CD14-positive monocyte (primary cell): ENCODE measurements at regions not wholly inside any gene's neighbourhood (a gene's known extent, or its start where the extent isn't known, plus 50 kb on each side); places are given as distances from the start of the nearest gene placed in this dataset.

ENCODE experiments used
- DNase-seq, 3 donors: peaks; one replicate each; pipeline ENCODE4 v3.0.0-alpha.2; 2011 to 2022
- H2AFZ ChIP-seq: 2 replicates; pipeline ENCODE4 v1.6.0; 2012; ENCODE audit warnings: mild to moderate bottlenecking, low read depth, low read length, inconsistent platforms; ENCODE audit not compliant: insufficient read depth, poor library complexity, severe bottlenecking
- H3K27ac ChIP-seq, 2 donors: 1 replicate in 1 of 2; 2 replicates in 1 of 2; pipeline ENCODE4 v1.5.1; 2012 to 2013; ENCODE audit warnings: low read length in 2 of 2, control low read depth in 1 of 2, inconsistent platforms in 1 of 2, low read depth in 1 of 2, mild to moderate bottlenecking in 1 of 2
- H3K27me3 ChIP-seq, 2 donors: one replicate each; pipeline versions ENCODE4 v1.6.0 to v1.6.1; 2011 to 2013; ENCODE audit warnings: low read length in 2 of 2; ENCODE audit not compliant: control insufficient read depth in 2 of 2, insufficient read depth in 2 of 2
- H3K36me3 ChIP-seq, 2 donors: replicated peaks in 1 of 2; 1 replicate in 1 of 2; 2 replicates in 1 of 2; pipeline versions ENCODE4 v1.5.1 to v1.6.1; 2012 to 2013; ENCODE audit warnings: low read length in 2 of 2, control low read depth in 1 of 2, inconsistent platforms in 1 of 2, mild to moderate bottlenecking in 1 of 2; ENCODE audit not compliant: insufficient read depth in 2 of 2, control insufficient read depth in 1 of 2
- H3K4me1 ChIP-seq, 2 donors: 1 replicate in 1 of 2; 2 replicates in 1 of 2; pipeline versions ENCODE4 v1.5.1 to v1.6.1; 2012 to 2013; ENCODE audit warnings: low read length in 2 of 2, control low read depth in 1 of 2, inconsistent platforms in 1 of 2, mild to moderate bottlenecking in 1 of 2, moderate library complexity in 1 of 2; ENCODE audit not compliant: insufficient read depth in 2 of 2, control insufficient read depth in 1 of 2
- H3K4me2 ChIP-seq: replicated peaks from 2 replicates; pipeline ENCODE3; 2012; ENCODE audit warnings: low read length, moderate library complexity, mild to moderate bottlenecking; ENCODE audit not compliant: poor library complexity, severe bottlenecking; ENCODE audit errors: extremely low read depth
- H3K4me3 ChIP-seq, 3 experiments: fragments of 200-600 bp in 1 of 3; sonication (generic) in 1 of 3; replicated peaks in 1 of 3; 1 replicate in 2 of 3; 2 replicates in 1 of 3; pipeline ENCODE4 v1.5.1; 2011 to 2013; ENCODE audit warnings: low read length in 3 of 3, mild to moderate bottlenecking in 3 of 3, control low read depth in 2 of 3, low read depth in 2 of 3, inconsistent platforms in 1 of 3, moderate library complexity in 1 of 3
- H3K79me2 ChIP-seq: 2 replicates; pipeline ENCODE4 v1.6.0; 2012; ENCODE audit warnings: mild to moderate bottlenecking, control low read depth, inconsistent platforms, low read length, moderate library complexity; ENCODE audit not compliant: insufficient read depth
- H3K9ac ChIP-seq: 2 replicates; pipeline ENCODE4 v1.6.0; 2017; ENCODE audit warnings: low read length, mild to moderate bottlenecking; ENCODE audit not compliant: insufficient read depth, poor library complexity, severe bottlenecking
- H3K9me3 ChIP-seq, 2 donors: replicated peaks in 1 of 2; 1 replicate in 1 of 2; 2 replicates in 1 of 2; pipeline versions ENCODE4 v1.5.1 to v1.6.1; 2012 to 2013; ENCODE audit warnings: low read length in 2 of 2, control low read depth in 1 of 2; ENCODE audit not compliant: control insufficient read depth in 1 of 2, insufficient read depth in 1 of 2
- H4K20me1 ChIP-seq: 2 replicates; pipeline ENCODE4 v1.6.0; 2012; ENCODE audit warnings: mild to moderate bottlenecking, low read length, control low read depth, moderate library complexity; ENCODE audit not compliant: insufficient read depth
- H3K27ac Mint-ChIP-seq, 7 donors: one replicate each; pipeline ENCODE4 v1.8.0; 2020; ENCODE audit warnings: mild to moderate bottlenecking in 7 of 7, mixed read lengths in 7 of 7, moderate library complexity in 6 of 7, inconsistent platforms in 2 of 7
- H3K27me3 Mint-ChIP-seq, 3 donors: one replicate each; pipeline ENCODE4 v1.8.0; 2021 to 2022; ENCODE audit warnings: low read depth in 3 of 3, mild to moderate bottlenecking in 3 of 3, mixed read lengths in 3 of 3, moderate library complexity in 3 of 3, inconsistent platforms in 1 of 3
- H3K36me3 Mint-ChIP-seq, 2 donors: one replicate each; pipeline ENCODE4 v1.8.0; 2020; ENCODE audit warnings: mixed read lengths in 2 of 2, inconsistent platforms in 1 of 2, mild to moderate bottlenecking in 1 of 2
- H3K4me1 Mint-ChIP-seq: one replicate; pipeline ENCODE4 v1.8.0; 2020; ENCODE audit warnings: mild to moderate bottlenecking, mixed read lengths
- H3K4me3 Mint-ChIP-seq, 2 donors: one replicate each; pipeline ENCODE4 v1.8.0; 2020; ENCODE audit warnings: mild to moderate bottlenecking in 2 of 2, mixed read lengths in 2 of 2, moderate library complexity in 1 of 2
- H3K9me3 Mint-ChIP-seq, 7 donors: one replicate each; pipeline ENCODE4 v1.8.0; 2020 to 2022; ENCODE audit warnings: mixed read lengths in 7 of 7, mild to moderate bottlenecking in 6 of 7, moderate library complexity in 6 of 7, inconsistent platforms in 2 of 7
- CTCF ChIP-seq: fragments of 200-600 bp; IDR thresholded peaks from one replicate; pipeline ENCODE4 v1.8.0; 2022; ENCODE audit warnings: antibody characterized with exemption, mild to moderate bottlenecking
- WGBS: methylation state at CpG from one replicate; pipeline ENCODE4 v1.1.5; 2013; ENCODE audit warnings: missing lambda C conversion rate; ENCODE audit not compliant: insufficient coverage; 5-methylcytosine and 5-hydroxymethylcytosine counted together
- intact Hi-C, 2 donors: fragments of 100-400 bp; cut with micrococcal nuclease; formaldehyde crosslinking; loops; one replicate each; pipeline versions ENCODE4 v1.15.0 to v1.15.1; 2023

- no peaks in the 10 kb centered on the region for H4K20me1 ChIP-seq
- TF ChIP-seq CTCF: no peak
- H3K36me3 ChIP-seq: no peaks in the 10 kb centered on the region
- no peak overlapping the region for H3K4me2 ChIP-seq
- H2AFZ ChIP-seq: no peak overlapping the region
- no peak overlapping the region for H3K27ac Mint-ChIP-seq
- H3K36me3 Mint-ChIP-seq: no peaks in the 10 kb centered on the region
- no peak for DNase-seq
- no peaks in the 10 kb centered on the region for H3K79me2 ChIP-seq
- H3K4me3 ChIP-seq: no peak overlapping the region
- H3K4me3 Mint-ChIP-seq: no peak overlapping the region
- H3K4me1 Mint-ChIP-seq: no peaks in the 10 kb centered on the region
- peaks cover 0 to 3% (median 0%) of the 10 kb centered on the region in 3 donors for H3K27me3 Mint-ChIP-seq
- no peak overlapping the region for H3K9ac ChIP-seq
- H3K9me3 ChIP-seq: no peaks in the 10 kb centered on the region
- intact Hi-C loops: no loop called here
- H3K27me3 ChIP-seq: no peaks in the 10 kb centered on the region
- peaks cover 0 to 3% (median 2%) of the 10 kb centered on the region in 7 donors for H3K9me3 Mint-ChIP-seq
- H3K27ac ChIP-seq: no peak overlapping the region
- H3K4me1 ChIP-seq: no peaks in the 10 kb centered on the region
- WGBS: no CpG with 5 or more reads among the region's 3 CpGs
Observed at GRCh38 chr5:103674739-103675138, 112.2 kb upstream of the NUDT12 start.

- no peak for TF ChIP-seq CTCF
- Histone ChIP-seq H3K36me3 (no peaks in the 10 kb centered on the region), H3K9me3 (no peaks in the 10 kb centered on the region), H3K79me2 (no peaks in the 10 kb centered on the region), H3K9ac (no peak overlapping the region), H3K4me2 (no peak overlapping the region), H3K4me3 (no peak overlapping the region), H3K4me1 (no peaks in the 10 kb centered on the region), H4K20me1 (no peaks in the 10 kb centered on the region), H3K27ac (no peak overlapping the region), H3K27me3 (no peaks in the 10 kb centered on the region), H2AFZ (no peak overlapping the region)
- H3K27ac Mint-ChIP-seq: no peak overlapping the region
- no CpG with 5 or more reads among the region's 1 CpG for WGBS
- H3K27me3 Mint-ChIP-seq: peaks cover 0 to 3% (median 0%) of the 10 kb centered on the region in 3 donors
- H3K36me3 Mint-ChIP-seq: no peaks in the 10 kb centered on the region
- H3K4me3 Mint-ChIP-seq: no peak overlapping the region
- intact Hi-C loops: no loop called here
- no peaks in the 10 kb centered on the region for H3K4me1 Mint-ChIP-seq
- DNase-seq: no peak
- H3K9me3 Mint-ChIP-seq: peaks cover 0 to 4% (median 2%) of the 10 kb centered on the region in 7 donors
Observed at GRCh38 chr5:103674251-103674650, 111.7 kb upstream of the NUDT12 start.
